GM23338 (cell line): ENCODE measurements at regions not wholly inside any gene's neighbourhood (a gene's known extent, or its start where the extent isn't known, plus 50 kb on each side); places are given as distances from the start of the nearest gene placed in this dataset.

Experiments
- ATAC-seq: fragments of 200-7000 bp; cut with Tn5 transposase; 3 replicates; pipeline ENCODE4 v1.9.1; 2020
- DNase-seq: peaks from one replicate; pipeline ENCODE4 v3.0.0-alpha.2; 2015; ENCODE audit warnings: low spot score
- H2AFZ ChIP-seq: fragments of 200-600 bp; sonication (generic); 2 replicates; pipeline ENCODE4 v1.8.0; 2016; ENCODE audit warnings: antibody characterized with exemption, mild to moderate bottlenecking, moderate library complexity
- H3F3A ChIP-seq: fragments of 200-600 bp; sonication (generic); replicated peaks from 2 replicates; pipeline ENCODE4 v1.8.0; 2017; ENCODE audit warnings: antibody characterized with exemption, mixed run types, low read depth
- H3K27ac ChIP-seq: fragments of 200-600 bp; sonication (generic); 2 replicates; pipeline ENCODE4 v1.6.1; 2016; ENCODE audit warnings: low read depth
- H3K27me3 ChIP-seq: fragments of 200-600 bp; sonication (generic); 2 replicates; pipeline ENCODE4 v1.8.0; 2016; ENCODE audit warnings: mild to moderate bottlenecking, mixed run types, moderate library complexity; ENCODE audit not compliant: insufficient read depth
- H3K36me3 ChIP-seq: fragments of 200-600 bp; sonication (generic); 2 replicates; pipeline ENCODE4 v1.8.0; 2016; ENCODE audit warnings: mild to moderate bottlenecking; ENCODE audit not compliant: insufficient read depth
- H3K4me1 ChIP-seq: fragments of 200-600 bp; sonication (generic); 2 replicates; pipeline ENCODE4 v1.8.0; 2016; ENCODE audit warnings: mild to moderate bottlenecking, moderate library complexity; ENCODE audit not compliant: insufficient read depth
- H3K4me2 ChIP-seq: fragments of 200-600 bp; sonication (generic); 2 replicates; pipeline ENCODE4 v1.7.1; 2017; ENCODE audit warnings: mixed run types
- H3K4me3 ChIP-seq: fragments of 200-600 bp; sonication (generic); 2 replicates; pipeline ENCODE4 v1.6.1; 2016; ENCODE audit warnings: mixed run types
- H3K79me2 ChIP-seq: fragments of 200-600 bp; sonication (generic); replicated peaks from 2 replicates; pipeline ENCODE4 v1.8.0; 2017; ENCODE audit warnings: mild to moderate bottlenecking; ENCODE audit not compliant: insufficient read depth
- H3K9me2 ChIP-seq: fragments of 200-600 bp; sonication (generic); 2 replicates; pipeline ENCODE4 v1.8.0; 2017; ENCODE audit not compliant: insufficient read depth
- H4K20me1 ChIP-seq: fragments of 200-600 bp; sonication (generic); replicated peaks from 2 replicates; pipeline ENCODE4 v1.8.0; 2017; ENCODE audit warnings: mild to moderate bottlenecking; ENCODE audit not compliant: insufficient read depth
- H3K27ac Mint-ChIP-seq: 2 replicates; pipeline ENCODE4 v1.8.0; 2020; ENCODE audit warnings: inconsistent platforms, mild to moderate bottlenecking, moderate library complexity, mixed read lengths
- H3K27me3 Mint-ChIP-seq: 3 replicates; pipeline ENCODE4 v1.8.0; 2022; ENCODE audit warnings: low read depth, mild to moderate bottlenecking, moderate library complexity, mixed read lengths, inconsistent platforms; ENCODE audit not compliant: insufficient read depth, poor library complexity
- H3K36me3 Mint-ChIP-seq: 3 replicates; pipeline ENCODE4 v1.8.0; 2021; ENCODE audit warnings: low read depth, mild to moderate bottlenecking, inconsistent platforms, moderate library complexity, mixed read lengths
- H3K4me1 Mint-ChIP-seq: 3 replicates; pipeline ENCODE4 v1.8.0; 2020; ENCODE audit warnings: mild to moderate bottlenecking, inconsistent platforms, mixed read lengths
- H3K4me3 Mint-ChIP-seq: 3 replicates; pipeline ENCODE4 v1.8.0; 2021; ENCODE audit warnings: moderate library complexity, mild to moderate bottlenecking, inconsistent platforms, mixed read lengths
- H3K9me3 Mint-ChIP-seq: 3 replicates; pipeline ENCODE4 v1.8.0; 2020; ENCODE audit warnings: moderate library complexity, mild to moderate bottlenecking, inconsistent platforms, mixed read lengths
- CREB1 ChIP-seq: fragments of 250-450 bp; sonication (Bioruptor Pico); IDR thresholded peaks from 2 replicates; pipeline ENCODE4 v1.5.0; 2020; ENCODE audit warnings: low read depth, mild to moderate bottlenecking, moderate library complexity
- CTCF ChIP-seq, 2 experiments: fragments of 200-600 bp in 1 of 2; sonication (generic) in 1 of 2; conservative IDR thresholded peaks; 2 replicates each; pipeline versions ENCODE4 v1.5.1 to v1.6.1; 2016 to 2017; ENCODE audit warnings: antibody characterized with exemption in 2 of 2, low read depth in 2 of 2, mild to moderate bottlenecking in 2 of 2, moderate library complexity in 1 of 2
- EZH2 ChIP-seq: fragments of 200-600 bp; sonication (generic); IDR thresholded peaks from one replicate; pipeline ENCODE4 v1.8.0; 2017; ENCODE audit warnings: antibody characterized with exemption, mild to moderate bottlenecking, low read depth; ENCODE audit not compliant: unreplicated experiment
- EZH2phosphoT487 ChIP-seq: fragments of 200-600 bp; sonication (generic); IDR thresholded peaks from one replicate; pipeline ENCODE4 v1.8.1; 2018; ENCODE audit warnings: antibody characterized with exemption; ENCODE audit not compliant: unreplicated experiment
- JUNB ChIP-seq: IDR thresholded peaks from one replicate; pipeline ENCODE4 v1.6.1; 2016; ENCODE audit warnings: antibody characterized with exemption; ENCODE audit not compliant: unreplicated experiment
- NANOG ChIP-seq: IDR thresholded peaks from 2 replicates; pipeline ENCODE4 v1.6.1; 2016; ENCODE audit warnings: antibody characterized with exemption, borderline replicate concordance
- POLR2AphosphoS5 ChIP-seq: IDR thresholded peaks from 2 replicates; pipeline ENCODE4 v1.6.1; 2016; ENCODE audit warnings: antibody characterized with exemption, low read depth
- STAT1 ChIP-seq: IDR thresholded peaks from one replicate; pipeline ENCODE4 v1.6.1; 2016; ENCODE audit warnings: antibody characterized with exemption; ENCODE audit not compliant: unreplicated experiment
- ZNF114 ChIP-seq: fragments of 250-450 bp; sonication (Bioruptor Pico); IDR thresholded peaks from 2 replicates; pipeline ENCODE4 v1.5.0; 2020; ENCODE audit warnings: mild to moderate bottlenecking, moderate library complexity
- ZNF331 ChIP-seq: fragments of 250-450 bp; sonication (Bioruptor Pico); IDR thresholded peaks from 2 replicates; pipeline ENCODE4 v1.5.0; 2020; ENCODE audit warnings: low read depth, mild to moderate bottlenecking, moderate library complexity
- ZNF462 ChIP-seq: fragments of 250-450 bp; sonication (Bioruptor Pico); IDR thresholded peaks from 2 replicates; pipeline ENCODE4 v1.5.0; 2020; ENCODE audit warnings: mild to moderate bottlenecking, moderate library complexity
- TF ChIP-seq, protein P1 (sequence below): IDR thresholded peaks from 2 replicates; pipeline ENCODE4 v1.6.1; 2016; ENCODE audit warnings: antibody characterized with exemption
- TF ChIP-seq, protein P2 (sequence below): IDR thresholded peaks from one replicate; pipeline ENCODE4 v1.6.1; 2018; ENCODE audit warnings: antibody characterized with exemption; ENCODE audit not compliant: unreplicated experiment

- Mint-ChIP-seq H3K36me3 (peaks cover 45% of the 10 kb centered on the region), H3K9me3 (peaks cover 67% of the 10 kb centered on the region), H3K4me3 (no peak overlapping the region), H3K27me3 (no peaks in the 10 kb centered on the region), H3K4me1 (no peaks in the 10 kb centered on the region), H3K27ac (no peak overlapping the region)
- H2AFZ ChIP-seq, result no peak overlapping the region
- no peak for DNase-seq
- H3K36me3 ChIP-seq, result peaks cover 4% of the 10 kb centered on the region
- no peak overlapping the region for H3K4me2 ChIP-seq
- H3K4me1 ChIP-seq, result no peaks in the 10 kb centered on the region
- no peaks in the 10 kb centered on the region for H3K27me3 ChIP-seq
- no peak for TF ChIP-seq CTCF (conservative IDR thresholded peaks at IDR 0.05; ENCODE audit: low read depth in 2 of 2)
- TF ChIP-seq NANOG, result no peak
- TF ChIP-seq POLR2AphosphoS5, result no peak
- TF ChIP-seq, protein P1, sequence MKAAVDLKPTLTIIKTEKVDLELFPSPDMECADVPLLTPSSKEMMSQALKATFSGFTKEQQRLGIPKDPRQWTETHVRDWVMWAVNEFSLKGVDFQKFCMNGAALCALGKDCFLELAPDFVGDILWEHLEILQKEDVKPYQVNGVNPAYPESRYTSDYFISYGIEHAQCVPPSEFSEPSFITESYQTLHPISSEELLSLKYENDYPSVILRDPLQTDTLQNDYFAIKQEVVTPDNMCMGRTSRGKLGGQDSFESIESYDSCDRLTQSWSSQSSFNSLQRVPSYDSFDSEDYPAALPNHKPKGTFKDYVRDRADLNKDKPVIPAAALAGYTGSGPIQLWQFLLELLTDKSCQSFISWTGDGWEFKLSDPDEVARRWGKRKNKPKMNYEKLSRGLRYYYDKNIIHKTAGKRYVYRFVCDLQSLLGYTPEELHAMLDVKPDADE, result no peak
- no peak for TF ChIP-seq STAT1
- TF ChIP-seq CREB1 (CRISPR knock-in tag), result no peak
- no peak for TF ChIP-seq ZNF331 (CRISPR knock-in tag)
- no peak for TF ChIP-seq EZH2
- TF ChIP-seq, protein P2, sequence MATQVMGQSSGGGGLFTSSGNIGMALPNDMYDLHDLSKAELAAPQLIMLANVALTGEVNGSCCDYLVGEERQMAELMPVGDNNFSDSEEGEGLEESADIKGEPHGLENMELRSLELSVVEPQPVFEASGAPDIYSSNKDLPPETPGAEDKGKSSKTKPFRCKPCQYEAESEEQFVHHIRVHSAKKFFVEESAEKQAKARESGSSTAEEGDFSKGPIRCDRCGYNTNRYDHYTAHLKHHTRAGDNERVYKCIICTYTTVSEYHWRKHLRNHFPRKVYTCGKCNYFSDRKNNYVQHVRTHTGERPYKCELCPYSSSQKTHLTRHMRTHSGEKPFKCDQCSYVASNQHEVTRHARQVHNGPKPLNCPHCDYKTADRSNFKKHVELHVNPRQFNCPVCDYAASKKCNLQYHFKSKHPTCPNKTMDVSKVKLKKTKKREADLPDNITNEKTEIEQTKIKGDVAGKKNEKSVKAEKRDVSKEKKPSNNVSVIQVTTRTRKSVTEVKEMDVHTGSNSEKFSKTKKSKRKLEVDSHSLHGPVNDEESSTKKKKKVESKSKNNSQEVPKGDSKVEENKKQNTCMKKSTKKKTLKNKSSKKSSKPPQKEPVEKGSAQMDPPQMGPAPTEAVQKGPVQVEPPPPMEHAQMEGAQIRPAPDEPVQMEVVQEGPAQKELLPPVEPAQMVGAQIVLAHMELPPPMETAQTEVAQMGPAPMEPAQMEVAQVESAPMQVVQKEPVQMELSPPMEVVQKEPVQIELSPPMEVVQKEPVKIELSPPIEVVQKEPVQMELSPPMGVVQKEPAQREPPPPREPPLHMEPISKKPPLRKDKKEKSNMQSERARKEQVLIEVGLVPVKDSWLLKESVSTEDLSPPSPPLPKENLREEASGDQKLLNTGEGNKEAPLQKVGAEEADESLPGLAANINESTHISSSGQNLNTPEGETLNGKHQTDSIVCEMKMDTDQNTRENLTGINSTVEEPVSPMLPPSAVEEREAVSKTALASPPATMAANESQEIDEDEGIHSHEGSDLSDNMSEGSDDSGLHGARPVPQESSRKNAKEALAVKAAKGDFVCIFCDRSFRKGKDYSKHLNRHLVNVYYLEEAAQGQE, result no peak
- TF ChIP-seq JUNB, result no peak
- no peak for TF ChIP-seq ZNF114
- no peak for TF ChIP-seq ZNF462 (CRISPR knock-in tag)
- no peak for TF ChIP-seq EZH2phosphoT487
- H3K4me3 ChIP-seq, result no peak overlapping the region
- ATAC-seq, result no peak
- no peak overlapping the region for H3K27ac ChIP-seq
- H3K79me2 ChIP-seq, result no peaks in the 10 kb centered on the region
- H3F3A ChIP-seq, result no peaks in the 10 kb centered on the region
- no peaks in the 10 kb centered on the region for H4K20me1 ChIP-seq
- H3K9me2 ChIP-seq, result no peaks in the 10 kb centered on the region; the same call in 1 of the 2 replicates
Measured at GRCh38 chr7:42552227-42552626, 315.2 kb upstream of the GLI3 start.
